SU-DHL-6 (cell line): ENCODE measurements at regions not wholly inside any gene's neighbourhood (a gene's known extent, or its start where the extent isn't known, plus 50 kb on each side); places are given as distances from the start of the nearest gene placed in this dataset.

ENCODE experiments used
- CTCF ChIP-seq: fragments of 200-600 bp; sonication (generic); IDR thresholded peaks from one replicate; pipeline ENCODE4 v1.5.1; 2017; ENCODE audit warnings: antibody characterized with exemption, mild to moderate bottlenecking, low read length, moderate library complexity; ENCODE audit not compliant: insufficient read depth, poor library complexity, severe bottlenecking
- EZH2phosphoT487 ChIP-seq: fragments of 200-600 bp; sonication (generic), shearing (Covaris generic); conservative IDR thresholded peaks from 2 replicates; pipeline ENCODE4 v1.6.1; 2018; ENCODE audit warnings: mild to moderate bottlenecking, antibody characterized with exemption, low read length, moderate library complexity, mixed read lengths

- TF ChIP-seq CTCF (no peak), EZH2phosphoT487 (no peak)
Observed at GRCh38 chr6:4348462-4349112, 213.2 kb upstream of the ECI2 start.
